Amniotic stem cell (primary cell): ENCODE measurements at regions not wholly inside any gene's neighbourhood (a gene's known extent, or its start where the extent isn't known, plus 50 kb on each side); places are given as distances from the start of the nearest gene placed in this dataset.
A peak's percentile ranks its signal among the peaks of the same experiment; 100 is the strongest.
"Not testable (repeated sequence)": the region's sequence is repeated elsewhere in the genome, so short reads cannot be mapped to it uniquely, and the experiment has no call there.

Experiments
- DNase-seq: peaks from one replicate; lab custom pipeline; 2025; lab: John Stamatoyannopoulos, UW

DNA sequence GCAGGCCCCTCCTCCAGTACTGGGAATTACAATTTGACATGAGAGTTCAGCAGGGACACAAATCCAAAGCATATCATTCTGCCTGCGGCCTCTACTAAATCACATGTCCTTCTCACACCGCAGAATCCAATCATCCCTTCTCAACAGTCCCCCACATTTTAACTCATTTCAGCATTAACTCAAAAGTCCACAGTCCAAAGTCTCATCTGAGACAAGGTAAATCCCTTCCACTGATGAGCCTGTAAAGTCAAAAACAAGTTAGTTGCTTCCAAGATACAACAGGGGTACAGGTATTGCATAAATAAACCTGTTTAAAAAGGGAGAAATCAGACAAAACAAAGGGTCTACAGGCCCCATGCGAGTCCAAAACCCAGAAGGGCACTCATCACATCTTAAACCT is 64.0 kb downstream of the EBNA1BP2 start:
- DNase-seq, result no peak

DNA sequence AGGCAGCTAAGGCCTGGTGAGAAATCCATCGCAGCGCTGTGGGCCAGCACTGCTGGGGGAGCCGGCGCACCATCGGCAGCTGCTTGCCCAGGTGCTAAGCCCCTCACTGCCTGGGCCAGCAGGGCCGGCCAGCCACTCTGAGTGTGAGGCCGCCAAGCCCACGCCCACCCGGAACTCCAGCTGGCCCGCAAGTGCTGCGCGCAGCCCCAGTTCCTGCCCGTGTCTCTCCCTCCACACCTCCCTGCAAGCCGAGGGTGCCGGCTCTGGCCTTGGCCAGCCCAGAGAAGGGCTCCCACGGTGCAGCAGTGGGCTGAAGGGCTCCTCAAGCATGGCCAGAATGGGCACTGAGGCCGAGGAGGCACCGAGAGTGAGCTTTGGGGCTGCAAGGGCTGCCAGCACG is 64.4 kb downstream of the EBNA1BP2 start:
- DNase-seq, result no peak

GRCh38 chr1:43104027-43104763 is 67.9 kb downstream of the EBNA1BP2 start:
- no peak for DNase-seq

- no peak for DNase-seq
Measured at GRCh38 chr1:43101061-43101460, 71.0 kb downstream of the EBNA1BP2 start.

DNA sequence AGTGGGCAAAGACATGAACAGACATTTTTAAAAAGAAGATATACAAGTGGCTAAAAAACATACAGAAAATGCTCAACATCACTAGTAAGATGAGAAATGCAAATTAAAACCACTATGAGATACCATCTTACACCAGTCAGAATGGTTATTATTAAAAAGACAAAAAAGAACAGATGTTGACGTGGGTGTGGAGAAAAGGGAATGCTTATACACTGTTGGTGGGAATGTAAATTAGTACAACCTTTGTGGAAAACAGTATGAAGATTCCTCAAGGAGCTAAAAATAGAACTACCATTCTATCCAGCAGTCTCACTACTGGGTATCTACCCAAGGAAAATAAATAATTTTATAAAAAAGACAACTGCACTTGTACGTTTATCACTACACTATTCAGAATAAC is 73.9 kb downstream of the EBNA1BP2 start:
- DNase-seq, result no peak

DNA sequence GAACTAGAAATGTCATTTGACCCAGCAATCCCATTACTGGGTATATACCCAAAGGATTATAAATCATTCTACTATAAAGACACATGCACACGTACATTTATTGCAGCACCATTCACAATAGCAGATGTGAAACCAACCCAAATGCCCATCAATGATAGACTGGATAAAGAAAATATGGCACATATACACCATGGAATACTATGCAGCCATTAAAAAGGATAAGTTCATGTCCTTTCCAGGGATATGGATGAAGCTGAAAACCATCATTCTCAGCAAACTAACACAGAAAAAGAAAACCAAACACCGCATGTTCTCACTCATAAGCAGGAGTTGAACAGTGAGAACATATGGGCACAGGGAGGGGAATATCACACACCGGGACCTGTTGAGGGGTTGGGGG is 75.6 kb downstream of the EBNA1BP2 start:
- DNase-seq, result not testable (repeated sequence)

DNA sequence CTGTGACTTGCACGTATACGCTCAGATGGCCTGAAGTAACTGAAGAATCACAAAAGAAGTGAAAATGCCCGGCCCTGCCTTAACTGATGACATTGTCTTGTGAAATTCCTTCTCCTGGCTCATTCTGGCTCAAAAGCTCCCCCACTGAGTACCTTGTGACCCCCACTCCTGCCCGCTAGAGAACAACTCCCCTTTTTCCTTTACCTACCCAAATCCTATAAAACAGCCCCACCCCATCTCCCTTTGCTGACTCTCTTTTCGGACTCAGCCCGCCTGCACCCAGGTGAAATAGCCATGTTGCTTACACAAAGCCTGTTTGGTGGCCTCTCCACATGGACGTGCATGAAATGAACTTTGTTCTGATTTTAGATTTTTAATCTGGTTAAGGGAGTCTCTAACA is 81.3 kb downstream of the EBNA1BP2 start:
- DNase-seq, result not testable (repeated sequence)

DNA sequence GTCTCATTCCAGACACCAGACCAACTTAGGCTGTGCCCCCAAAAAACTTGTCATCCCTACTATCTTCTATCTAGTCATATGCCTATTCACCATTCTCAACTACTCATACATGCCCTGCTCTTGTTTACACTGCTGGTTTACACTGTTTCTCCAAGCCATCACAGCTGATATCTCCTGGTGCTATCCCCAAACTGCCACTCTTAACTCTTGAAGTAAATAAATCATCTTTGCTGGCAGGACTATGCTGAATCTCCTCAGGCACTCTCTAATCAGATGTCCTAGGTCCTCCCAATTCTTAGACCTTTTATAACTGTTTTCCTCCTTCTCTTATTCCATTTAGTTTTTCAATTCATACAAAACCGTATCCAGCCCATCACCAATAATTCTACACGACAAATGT is 81.9 kb downstream of the EBNA1BP2 start:
- not testable (repeated sequence) for DNase-seq

DNA sequence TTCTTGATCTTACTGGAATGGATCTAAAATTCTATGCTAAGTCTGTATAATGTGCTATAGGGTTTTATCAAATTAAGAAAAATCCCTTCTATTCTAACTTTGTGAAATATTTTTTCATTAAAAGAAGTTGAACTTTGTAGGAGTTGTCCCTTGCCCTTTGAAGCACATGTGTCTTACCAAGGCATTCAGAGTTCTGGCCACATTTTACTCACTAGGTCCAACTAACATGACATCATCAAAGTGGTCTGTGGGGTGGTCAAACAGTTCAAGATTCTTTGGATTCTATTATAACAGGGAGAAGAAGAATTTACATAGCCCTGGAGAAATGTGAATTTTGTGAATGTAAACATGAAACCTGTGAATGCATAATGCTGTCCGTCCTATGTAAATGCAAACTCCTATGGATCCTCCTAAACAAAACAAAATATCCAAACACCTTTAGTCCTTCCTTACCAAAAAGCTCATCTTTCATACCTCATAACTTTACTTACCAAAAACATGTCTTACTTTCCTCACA is 88.7 kb downstream of the EBNA1BP2 start:
- no peak for DNase-seq

- no peak for DNase-seq
Measured at GRCh38 chr1:43082740-43083139, 89.3 kb downstream of the EBNA1BP2 start.

- no peak for DNase-seq
Measured at GRCh38 chr1:43077273-43077672, 94.8 kb downstream of the EBNA1BP2 start.

DNA sequence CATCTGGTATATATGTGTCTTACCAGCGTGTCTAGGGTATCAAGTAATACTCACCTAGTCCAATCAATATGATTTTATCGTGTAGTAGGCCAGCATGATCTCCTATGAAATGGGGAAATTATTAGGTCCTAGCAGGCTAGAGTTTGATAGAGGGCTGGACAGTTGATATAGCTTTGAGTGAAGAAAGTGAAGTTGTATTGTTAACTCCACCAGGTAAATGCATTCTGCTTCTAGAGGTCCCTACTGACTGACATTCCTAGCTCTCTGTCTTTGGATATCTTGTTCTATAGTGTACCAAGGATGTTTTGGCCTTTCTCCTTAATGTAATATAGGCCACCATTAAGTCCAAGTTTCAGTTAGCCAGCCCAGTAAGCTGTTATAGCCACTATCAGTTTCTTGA is 97.4 kb downstream of the EBNA1BP2 start:
- no peak for DNase-seq

- no peak for DNase-seq
Measured at GRCh38 chr1:43074244-43074643, 97.8 kb downstream of the EBNA1BP2 start.

DNA sequence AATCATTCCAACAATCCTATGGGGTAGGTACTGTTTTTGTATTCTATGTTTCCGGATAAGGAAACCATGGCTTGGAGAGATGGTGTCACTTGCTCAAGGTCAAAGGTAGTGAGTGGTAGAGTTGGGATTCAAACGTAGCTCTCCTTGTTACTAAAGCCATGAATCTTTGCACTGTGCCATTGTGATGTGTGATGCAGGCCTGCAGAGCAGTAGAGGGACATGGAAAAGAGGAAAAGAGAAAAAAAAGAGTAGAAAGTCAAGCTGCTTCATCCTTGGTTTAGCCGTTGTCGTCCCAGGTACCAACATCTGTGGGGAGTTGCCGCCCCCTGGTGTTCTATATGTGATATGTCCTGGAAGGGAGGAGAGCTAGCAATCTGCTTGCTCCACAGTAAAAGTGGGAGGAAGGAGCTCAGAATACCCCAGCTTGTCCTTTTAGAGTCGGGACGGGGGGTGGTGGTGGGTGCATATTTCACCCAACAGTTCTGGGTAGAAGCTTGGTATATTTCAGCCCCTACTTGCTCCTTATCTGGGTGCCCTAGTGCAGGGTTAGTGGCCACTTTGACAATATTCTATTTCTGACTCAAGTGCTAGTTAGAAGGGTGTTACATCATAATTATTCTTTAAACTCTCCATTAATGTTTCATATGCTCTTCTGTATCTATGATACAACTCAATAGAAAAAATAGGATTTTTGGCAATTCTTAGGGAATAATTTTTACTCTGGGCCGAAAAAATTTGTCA is 98.4 kb downstream of the EBNA1BP2 start:
- DNase-seq, result peak; percentile 44

GRCh38 chr1:43072314-43072713 is 99.8 kb downstream of the EBNA1BP2 start:
- DNase-seq, result no peak

GRCh38 chr1:43071241-43071640 is 100.8 kb downstream of the EBNA1BP2 start:
- no peak for DNase-seq

GRCh38 chr1:43069461-43070050 is 102.5 kb downstream of the EBNA1BP2 start:
- no peak for DNase-seq

- DNase-seq, result no peak
Measured at GRCh38 chr1:43068911-43069310, 103.2 kb downstream of the EBNA1BP2 start.

DNA sequence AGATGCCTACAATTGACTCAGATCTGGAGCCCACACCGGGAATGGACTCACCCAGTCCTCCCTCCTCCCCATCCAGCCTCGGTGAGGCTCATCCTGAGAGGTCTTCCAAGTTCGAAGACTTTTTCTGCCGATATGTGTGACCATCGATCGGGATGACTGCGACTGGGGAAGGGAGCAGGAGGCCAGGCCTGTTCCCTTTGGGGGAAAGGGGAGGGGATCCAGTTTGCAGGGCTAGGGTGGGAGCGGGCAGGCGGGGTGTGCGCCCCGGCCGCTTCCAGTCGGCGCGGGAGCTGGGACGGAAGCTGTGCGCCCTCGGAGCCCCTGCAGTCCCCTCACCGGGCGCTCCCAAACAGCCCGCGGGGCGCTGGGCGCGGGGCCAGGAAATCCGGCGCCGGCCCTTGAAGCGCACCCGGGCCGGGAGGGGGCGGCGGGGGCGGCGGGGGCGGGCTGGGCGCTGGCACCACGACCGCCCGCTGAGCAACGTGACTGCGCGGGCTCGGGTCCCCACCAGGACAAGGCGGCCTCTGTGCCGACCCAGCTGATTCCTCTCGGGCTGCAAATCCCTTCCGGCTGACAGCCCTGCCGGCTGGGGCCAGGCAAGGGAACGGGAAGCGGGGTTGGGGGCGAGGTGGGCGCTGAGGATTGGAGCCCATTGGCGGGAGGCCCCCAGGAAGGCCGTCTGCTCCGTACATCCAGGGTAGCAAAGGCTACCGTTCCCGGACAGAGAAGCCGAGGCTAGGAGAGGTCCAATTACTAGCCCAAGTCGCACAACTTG is 103.9 kb downstream of the EBNA1BP2 start:
- DNase-seq, result no peak

DNA sequence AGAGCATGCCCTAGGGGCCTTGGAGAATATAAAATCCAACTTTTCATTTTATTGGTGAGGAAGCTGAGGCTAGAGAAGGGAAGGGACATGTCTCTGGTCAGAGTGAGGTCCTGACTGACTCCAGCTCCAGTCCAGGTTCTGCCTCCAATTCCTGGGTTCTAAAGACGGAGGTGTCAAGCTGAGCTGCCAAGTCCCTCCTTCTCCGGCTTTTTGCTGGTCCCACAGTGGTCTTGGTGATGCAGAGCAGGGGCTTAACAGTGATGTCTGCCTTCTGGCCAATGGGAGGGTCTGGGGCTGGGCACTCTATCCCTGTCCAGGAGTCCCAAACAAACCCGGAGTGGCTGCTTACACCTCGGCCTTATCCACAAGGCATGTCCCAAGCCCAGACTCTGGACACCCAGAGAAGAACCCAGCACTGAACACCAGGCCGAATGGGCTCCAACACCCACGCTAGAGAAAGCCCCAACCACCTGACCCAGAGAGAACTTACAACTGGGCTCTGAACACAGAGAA is 104.8 kb downstream of the EBNA1BP2 start:
- no peak for DNase-seq

DNA sequence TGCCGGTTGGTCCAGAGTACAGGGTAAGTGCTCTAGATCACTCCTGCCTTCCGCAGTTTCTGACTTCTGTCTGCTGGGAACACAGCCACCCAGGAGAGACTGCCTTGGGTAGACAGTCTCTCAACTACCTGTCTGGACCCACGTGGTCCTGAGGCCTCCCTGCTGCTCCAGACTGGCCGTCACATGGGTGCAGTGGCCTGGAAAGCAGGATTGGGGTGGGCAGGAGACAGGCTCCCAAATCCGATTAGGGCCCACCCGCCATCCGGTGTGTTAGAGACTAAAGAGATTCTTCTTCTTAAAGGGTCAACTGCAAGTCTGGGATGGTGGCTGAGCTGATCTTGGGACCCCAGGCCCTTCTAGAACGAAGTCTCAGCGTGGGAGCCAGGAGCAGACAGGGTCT is 105.5 kb downstream of the EBNA1BP2 start:
- no peak for DNase-seq
